HG02571 (cell line): ENCODE measurements at regions not wholly inside any gene's neighbourhood (a gene's known extent, or its start where the extent isn't known, plus 50 kb on each side); places are given as distances from the start of the nearest gene placed in this dataset.
"Not testable (repeated sequence)": the region's sequence is repeated elsewhere in the genome, so short reads cannot be mapped to it uniquely, and the experiment has no call there.

Source experiments
- ATAC-seq: cut with Tn5 transposase; IDR thresholded peaks from one replicate; pipeline ENCODE4 v1.9.1; 2021; ENCODE audit warnings: mild to moderate bottlenecking, moderate library complexity; ENCODE audit not compliant: unreplicated experiment

- ATAC-seq: no peak
Observed at GRCh38 chr13:42373048-42373812, 101.3 kb downstream of the AKAP11 start.

DNA sequence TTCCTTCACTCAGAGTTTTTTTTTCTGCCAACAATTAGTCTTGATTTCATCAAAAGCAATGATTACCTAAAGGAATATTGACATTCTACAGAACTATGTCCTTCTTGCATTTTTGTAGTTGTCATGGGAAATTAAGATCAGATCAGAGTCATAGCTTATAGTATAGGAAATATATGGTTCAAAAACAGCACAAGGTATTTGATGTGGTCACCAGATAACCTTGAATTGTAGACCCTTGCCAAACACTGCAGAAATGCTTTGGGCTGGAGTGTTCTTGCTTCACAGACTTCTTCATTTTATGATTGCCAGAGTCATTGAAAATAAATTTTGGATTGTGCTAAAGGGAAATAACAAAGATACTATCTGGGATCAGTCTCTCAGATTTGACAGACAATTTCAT lies 103.7 kb downstream of the AKAP11 start:
- ATAC-seq: no peak

DNA sequence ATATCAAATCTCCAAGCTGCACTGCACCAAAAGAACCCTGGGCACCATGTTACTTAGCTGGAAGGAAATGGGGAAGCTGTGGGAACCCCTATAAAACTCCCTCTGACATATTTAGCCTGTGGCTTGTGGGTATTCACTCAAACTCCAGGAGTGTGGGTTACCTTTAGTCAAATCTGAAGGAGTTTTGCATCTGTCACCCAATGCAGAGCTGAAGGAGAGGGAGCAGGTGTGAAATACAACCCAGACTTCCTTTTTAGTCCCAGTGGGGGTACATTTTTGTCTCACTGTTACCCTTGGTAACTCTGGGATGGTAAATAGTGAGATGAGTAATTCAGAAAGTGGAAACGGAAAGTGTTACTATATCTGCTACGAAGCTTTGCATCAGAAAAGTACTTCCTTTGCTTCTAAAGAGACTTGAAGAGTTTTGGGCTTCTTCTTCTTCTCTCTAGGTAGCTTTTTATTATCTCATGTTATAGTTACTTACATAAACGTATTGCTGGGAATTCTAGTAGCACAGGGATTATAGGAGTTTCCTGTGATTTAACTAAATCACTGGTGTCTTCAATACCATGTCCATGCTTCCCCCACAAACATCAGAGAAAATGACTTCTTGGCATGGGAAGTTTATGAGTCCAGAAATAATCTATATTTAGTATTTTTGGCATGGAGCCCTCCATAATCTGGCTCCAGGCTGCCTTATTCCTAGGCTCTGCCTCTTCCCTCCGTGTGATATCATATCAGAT lies 105.9 kb downstream of the AKAP11 start:
- ATAC-seq: peak; percentile 81

GRCh38 chr13:42378383-42378780 lies 106.4 kb downstream of the AKAP11 start:
- peak; percentile 25 for ATAC-seq

DNA sequence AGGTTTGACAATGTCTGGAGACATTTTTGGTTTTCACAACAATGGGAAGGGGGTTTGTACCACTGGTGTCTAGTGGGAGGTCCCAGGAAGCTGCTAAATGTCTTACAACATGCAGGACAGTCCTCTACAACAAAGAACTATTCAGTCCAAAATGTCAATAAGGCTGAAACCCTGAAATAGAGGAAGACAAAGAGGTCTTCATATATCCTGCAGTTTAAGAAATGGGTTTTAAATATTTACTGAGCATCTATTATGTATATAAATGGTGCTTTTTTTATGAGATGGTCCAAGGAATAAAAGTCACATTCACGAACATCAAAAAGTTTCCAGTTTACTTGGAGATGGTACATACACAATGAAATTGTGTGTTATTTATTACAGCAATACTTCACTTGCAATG lies 107.3 kb downstream of the AKAP11 start:
- no peak for ATAC-seq

GRCh38 chr13:42380420-42381164 lies 108.6 kb downstream of the AKAP11 start:
- peak; percentile 45 for ATAC-seq

- no peak for ATAC-seq
Observed at GRCh38 chr13:42381165-42381425, 109.1 kb downstream of the AKAP11 start.

- ATAC-seq: not testable (repeated sequence)
Observed at GRCh38 chr13:42381426-42381825, 109.5 kb downstream of the AKAP11 start.

GRCh38 chr13:42383025-42383424 lies 111.1 kb downstream of the AKAP11 start:
- no peak for ATAC-seq

GRCh38 chr13:42384265-42384664 lies 112.3 kb downstream of the AKAP11 start:
- ATAC-seq: no peak

DNA sequence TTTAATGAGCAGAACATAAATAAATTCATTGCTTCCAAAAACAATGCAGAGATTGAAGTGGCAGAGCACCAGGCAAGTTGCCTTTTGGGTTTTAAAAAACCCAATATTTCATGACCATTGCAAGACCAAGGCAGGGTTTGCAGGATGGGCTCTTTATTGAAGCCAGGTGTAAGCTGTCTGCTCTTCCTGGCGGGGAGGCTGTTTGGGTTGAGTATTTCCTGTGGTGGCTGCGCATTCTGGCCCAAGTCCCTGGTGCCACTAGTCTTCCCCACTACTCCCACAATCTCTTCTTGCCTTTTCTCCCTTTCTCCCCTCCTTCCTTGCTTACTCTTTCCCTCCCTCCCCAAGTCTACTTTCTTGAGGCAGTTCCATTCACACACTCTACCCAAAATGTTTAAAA lies 116.4 kb downstream of the AKAP11 start:
- ATAC-seq: no peak

DNA sequence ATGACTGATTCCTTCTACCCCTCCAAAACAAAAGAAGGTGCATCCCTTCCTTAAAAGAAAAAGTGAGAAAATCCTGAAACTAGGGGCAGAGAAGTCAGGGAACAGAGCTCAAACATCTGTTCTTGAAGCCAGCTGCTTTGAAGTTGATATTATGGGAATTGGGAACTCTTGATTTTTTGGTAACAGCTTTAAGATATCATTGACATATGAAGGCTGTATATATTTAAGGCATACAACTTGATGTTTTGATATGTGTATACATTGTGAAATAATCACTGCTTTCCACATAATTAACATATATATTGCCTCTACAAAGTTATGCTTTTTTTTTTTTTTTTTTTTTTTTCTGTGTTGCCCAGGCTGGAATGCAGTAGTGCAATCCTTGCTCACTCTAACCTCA lies 117.1 kb downstream of the AKAP11 start:
- no peak for ATAC-seq

DNA sequence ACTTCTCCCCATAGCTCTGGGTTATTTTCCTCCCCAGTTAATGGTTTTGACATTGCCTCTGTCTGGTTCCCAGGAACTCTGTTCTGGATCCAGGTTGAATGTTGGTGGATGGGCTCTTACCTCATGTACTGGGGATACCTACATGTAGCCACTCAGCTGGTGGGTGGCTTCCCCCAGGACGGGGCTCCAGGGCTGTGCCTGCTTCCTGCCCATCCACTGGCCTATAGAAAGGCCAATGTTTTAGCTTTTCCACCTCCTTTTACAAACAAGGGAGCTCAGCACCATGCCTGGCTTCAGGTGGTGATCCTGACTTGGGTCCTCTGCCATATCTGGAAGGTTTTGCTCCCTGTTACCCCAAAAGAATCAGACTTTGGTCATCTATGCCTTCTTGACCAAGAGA lies 120.2 kb downstream of the AKAP11 start:
- no peak for ATAC-seq

- ATAC-seq: no peak
Observed at GRCh38 chr13:42392716-42393572, 121.0 kb downstream of the AKAP11 start.

- ATAC-seq: no peak
Observed at GRCh38 chr13:42393573-42394360, 121.8 kb downstream of the AKAP11 start.

DNA sequence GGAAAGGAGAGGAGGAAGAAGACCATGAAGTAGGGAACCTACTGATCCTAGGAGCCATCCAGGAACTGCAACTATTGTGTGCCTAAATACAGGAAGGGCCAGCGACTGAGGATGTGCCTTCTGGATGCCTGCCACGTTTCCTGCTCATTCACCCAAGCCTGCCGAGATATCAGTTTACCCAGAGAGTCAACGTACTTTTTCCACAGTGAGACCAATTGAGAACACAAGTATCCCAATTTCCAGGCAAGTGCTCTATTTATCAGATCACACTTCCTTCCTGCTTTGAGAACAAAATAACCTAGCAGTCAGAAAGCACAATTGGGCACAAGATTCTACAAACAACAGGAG lies 122.4 kb downstream of the AKAP11 start:
- no peak for ATAC-seq

DNA sequence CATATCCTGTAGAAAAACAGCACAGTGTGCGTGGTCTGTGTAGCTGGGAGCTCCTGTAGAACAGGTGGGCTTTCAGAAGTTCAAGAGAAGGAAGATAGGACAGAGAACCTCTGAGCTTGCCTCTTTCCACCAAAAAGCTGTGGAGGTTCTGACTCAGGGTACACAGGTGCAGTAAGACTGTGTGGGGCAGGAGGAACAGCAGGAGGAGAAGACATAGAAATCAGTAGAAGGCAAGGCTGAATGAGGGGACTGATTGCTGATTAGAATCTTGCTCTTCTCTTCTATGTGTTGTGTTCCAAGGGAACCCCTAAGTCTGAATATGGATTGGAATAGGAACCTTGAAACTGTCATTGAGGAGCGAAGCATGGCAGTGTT lies 122.7 kb downstream of the AKAP11 start:
- no peak for ATAC-seq

GRCh38 chr13:42395086-42395821 lies 123.3 kb downstream of the AKAP11 start:
- no peak for ATAC-seq

DNA sequence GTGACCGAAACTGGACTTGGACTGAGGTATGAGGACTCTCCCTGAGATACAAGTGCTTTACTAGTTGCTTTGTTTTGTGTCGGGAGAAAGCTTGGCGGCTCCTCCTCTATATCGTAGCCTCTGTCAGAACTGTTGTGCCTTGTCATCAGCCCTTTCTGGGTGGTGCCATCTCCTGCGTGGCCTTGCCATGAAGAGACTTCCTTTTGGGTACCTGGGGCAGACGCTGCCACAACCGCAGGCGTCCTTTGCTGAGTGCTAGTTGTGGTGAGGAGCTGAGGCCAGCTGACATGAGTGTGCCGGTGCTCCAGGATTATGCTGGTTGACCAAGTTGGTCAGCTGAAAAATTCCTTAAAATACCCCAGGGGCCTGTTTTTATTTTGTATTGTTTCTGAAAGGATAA lies 124.5 kb downstream of the AKAP11 start:
- no peak for ATAC-seq
